ENCODE measurements at regions not wholly inside any gene's neighbourhood (a gene's known extent, or its start where the extent isn't known, plus 50 kb on each side); places are given as distances from the start of the nearest gene placed in this dataset.

DNA sequence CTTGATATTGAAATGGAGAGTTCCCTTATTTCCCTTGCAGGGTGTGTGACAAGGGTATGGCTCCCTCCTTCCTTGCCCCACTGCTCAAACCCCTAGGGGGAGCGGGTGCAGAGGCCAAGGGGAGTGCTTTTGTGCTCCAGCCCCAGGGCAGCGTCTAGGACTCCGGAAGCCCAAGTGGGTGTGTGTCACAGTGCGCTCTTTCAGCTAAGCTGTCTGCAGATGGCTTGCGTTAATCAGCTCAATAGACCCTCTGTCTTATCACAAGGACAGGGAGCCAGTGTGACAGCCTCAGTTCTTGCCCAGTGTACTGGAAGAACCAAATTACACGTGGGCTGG is 523.6 kb upstream of the LMCD1 start:
- POLR2A ChIA-PET (ENCODE audit: low non-redundant PET) = interaction anchor here (0.6 kb wide), 1 partner anchor 90 kb away, joined by 3 read pairs; no protein-coding TSS in a partner anchor
- CTCF ChIA-PET = no interaction called here

DNA sequence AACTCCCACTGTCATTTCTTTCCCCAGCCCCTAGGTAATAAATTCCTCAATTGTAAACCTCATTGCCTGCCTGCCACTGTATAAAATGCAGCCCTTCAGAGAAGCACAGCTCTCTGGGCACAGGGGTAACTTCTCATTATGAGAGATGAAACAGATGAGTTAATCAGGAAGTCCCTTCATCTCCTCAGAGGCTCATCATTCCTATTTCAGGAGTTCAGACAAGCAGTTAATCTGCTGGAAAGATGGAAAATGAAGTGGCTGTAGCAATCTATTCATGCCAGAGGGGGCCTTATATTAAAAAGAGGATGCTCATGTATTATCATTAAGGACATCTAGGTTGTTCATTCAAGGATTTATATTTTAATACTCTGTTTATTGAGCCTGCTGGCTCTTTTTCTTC is 519.5 kb upstream of the LMCD1 start:
- ChIA-PET POLR2A (ENCODE audit: low non-redundant PET) (no interaction called here), CTCF (no interaction called here)
- H3K36me3 ChIP-seq (ENCODE audit: insufficient read depth, low read length, poor library complexity, severe bottlenecking) = no peaks in the 10 kb centered on the region
- no peak for TF ChIP-seq EZH2 (IDR thresholded peaks at IDR 0.05; ENCODE audit: borderline replicate concordance, low read depth, low read length, poor library complexity, severe bottlenecking)
- TF ChIP-seq, protein P1, sequence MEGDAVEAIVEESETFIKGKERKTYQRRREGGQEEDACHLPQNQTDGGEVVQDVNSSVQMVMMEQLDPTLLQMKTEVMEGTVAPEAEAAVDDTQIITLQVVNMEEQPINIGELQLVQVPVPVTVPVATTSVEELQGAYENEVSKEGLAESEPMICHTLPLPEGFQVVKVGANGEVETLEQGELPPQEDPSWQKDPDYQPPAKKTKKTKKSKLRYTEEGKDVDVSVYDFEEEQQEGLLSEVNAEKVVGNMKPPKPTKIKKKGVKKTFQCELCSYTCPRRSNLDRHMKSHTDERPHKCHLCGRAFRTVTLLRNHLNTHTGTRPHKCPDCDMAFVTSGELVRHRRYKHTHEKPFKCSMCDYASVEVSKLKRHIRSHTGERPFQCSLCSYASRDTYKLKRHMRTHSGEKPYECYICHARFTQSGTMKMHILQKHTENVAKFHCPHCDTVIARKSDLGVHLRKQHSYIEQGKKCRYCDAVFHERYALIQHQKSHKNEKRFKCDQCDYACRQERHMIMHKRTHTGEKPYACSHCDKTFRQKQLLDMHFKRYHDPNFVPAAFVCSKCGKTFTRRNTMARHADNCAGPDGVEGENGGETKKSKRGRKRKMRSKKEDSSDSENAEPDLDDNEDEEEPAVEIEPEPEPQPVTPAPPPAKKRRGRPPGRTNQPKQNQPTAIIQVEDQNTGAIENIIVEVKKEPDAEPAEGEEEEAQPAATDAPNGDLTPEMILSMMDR (conservative IDR thresholded peaks at IDR 0.05; ENCODE audit: low read depth, low read length) = no peak
- no peak overlapping the region for H3K27ac ChIP-seq (ENCODE audit: low read depth, low read length, poor library complexity, severe bottlenecking)
- H3K4me1 ChIP-seq (ENCODE audit: insufficient read depth, low read length, poor library complexity, severe bottlenecking) = peaks cover 17% of the 10 kb centered on the region
- intact Hi-C loops (cut with micrococcal nuclease; ENCODE audit: unreplicated experiment) = no loop called here
- no TSS peak for BruUV-seq (replicated peaks)
- H3K4me3 ChIP-seq (ENCODE audit: low read depth, low read length, poor library complexity, severe bottlenecking) = no peak overlapping the region
- DNase-seq (ENCODE audit: low spot score) = no peak
- no peaks in the 10 kb centered on the region for H3K9me3 ChIP-seq (ENCODE audit: low read depth, low read length, poor library complexity, severe bottlenecking)
- H3K27me3 ChIP-seq (replicated peaks; ENCODE audit: insufficient read depth, low read depth, low read length, poor library complexity) = no peaks in the 10 kb centered on the region

More for the DNA sequence above, 523.6 kb upstream of the LMCD1 start:
- DNase-seq (ENCODE audit: low spot score) = peak; percentile 89
- no TSS peak for BruUV-seq (replicated peaks)
- peak overlapping the region; percentile 73 for H3K27ac ChIP-seq (ENCODE audit: low read depth, low read length, poor library complexity, severe bottlenecking)
- no peak for TF ChIP-seq EZH2 (IDR thresholded peaks at IDR 0.05; ENCODE audit: borderline replicate concordance, low read depth, low read length, poor library complexity, severe bottlenecking)
- TF ChIP-seq, protein P1 (conservative IDR thresholded peaks at IDR 0.05; ENCODE audit: low read depth, low read length) = no peak
- peaks cover 18% of the 10 kb centered on the region for H3K4me1 ChIP-seq (ENCODE audit: insufficient read depth, low read length, poor library complexity, severe bottlenecking)
- intact Hi-C loops (cut with micrococcal nuclease; ENCODE audit: unreplicated experiment) = loop anchor here (10.0 kb wide), 1 partner anchor 337 kb away; no protein-coding TSS in a partner anchor
- H3K9me3 ChIP-seq (ENCODE audit: low read depth, low read length, poor library complexity, severe bottlenecking) = no peaks in the 10 kb centered on the region
- peak overlapping the region; percentile 29 for H3K4me3 ChIP-seq (ENCODE audit: low read depth, low read length, poor library complexity, severe bottlenecking)
- H3K27me3 ChIP-seq (replicated peaks; ENCODE audit: insufficient read depth, low read depth, low read length, poor library complexity) = no peaks in the 10 kb centered on the region
- no peaks in the 10 kb centered on the region for H3K36me3 ChIP-seq (ENCODE audit: insufficient read depth, low read length, poor library complexity, severe bottlenecking)

DNA sequence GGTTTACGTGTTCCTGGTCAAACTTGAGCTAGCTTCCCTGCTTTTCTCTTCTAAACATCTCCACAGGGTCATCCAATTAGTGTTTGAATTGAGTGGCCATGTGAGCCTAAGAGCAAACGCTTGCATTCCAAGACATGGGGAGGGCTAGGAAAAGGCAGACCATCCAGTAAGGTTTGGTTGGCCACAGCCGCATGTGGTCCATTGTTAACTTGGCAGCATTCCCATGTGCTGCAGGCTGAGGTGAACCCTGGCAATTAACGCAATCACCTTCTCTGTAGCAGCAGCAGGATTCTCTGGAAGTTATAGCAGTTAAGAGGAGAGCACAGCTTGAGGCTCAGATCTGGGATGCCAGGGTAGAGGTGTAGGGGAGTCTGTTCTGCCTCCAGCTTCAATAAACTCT is 502.2 kb upstream of the LMCD1 start:
- peaks cover 8% of the 10 kb centered on the region for H3K27me3 ChIP-seq (replicated peaks; ENCODE audit: insufficient read depth, low read depth, low read length, poor library complexity)
- no peak for DNase-seq (ENCODE audit: low spot score)
- ChIA-PET CTCF (no interaction called here), POLR2A (ENCODE audit: low non-redundant PET) (no interaction called here)
- H3K9me3 ChIP-seq (ENCODE audit: low read depth, low read length, poor library complexity, severe bottlenecking) = no peaks in the 10 kb centered on the region
- no TSS peak for BruUV-seq (replicated peaks)
- intact Hi-C loops (cut with micrococcal nuclease; ENCODE audit: unreplicated experiment) = no loop called here
- no peak overlapping the region for H3K4me3 ChIP-seq (ENCODE audit: low read depth, low read length, poor library complexity, severe bottlenecking)
- no peak overlapping the region for H3K27ac ChIP-seq (ENCODE audit: low read depth, low read length, poor library complexity, severe bottlenecking)
- TF ChIP-seq, protein P1 (conservative IDR thresholded peaks at IDR 0.05; ENCODE audit: low read depth, low read length) = no peak
- TF ChIP-seq EZH2 (IDR thresholded peaks at IDR 0.05; ENCODE audit: borderline replicate concordance, low read depth, low read length, poor library complexity, severe bottlenecking) = no peak
- H3K4me1 ChIP-seq (ENCODE audit: insufficient read depth, low read length, poor library complexity, severe bottlenecking) = no peaks in the 10 kb centered on the region
- no peaks in the 10 kb centered on the region for H3K36me3 ChIP-seq (ENCODE audit: insufficient read depth, low read length, poor library complexity, severe bottlenecking)

All from A673 (cell line).